Activated CD4-positive, alpha-beta T cell treated with anti-CD3 and anti-CD28 coated beads, Interleukin-10, Interleukin-2, amounts not matched to agents 100 ng/mL and 50 ng/mL, durations not matched to agents 16 hours and 8 hours (primary cell): ENCODE measurements at regions not wholly inside any gene's neighbourhood (a gene's known extent, or its start where the extent isn't known, plus 50 kb on each side); places are given as distances from the start of the nearest gene placed in this dataset.

Experiments
- DNase-seq: peaks from one replicate; pipeline ENCODE4 v3.0.0-alpha.2; 2020

DNA sequence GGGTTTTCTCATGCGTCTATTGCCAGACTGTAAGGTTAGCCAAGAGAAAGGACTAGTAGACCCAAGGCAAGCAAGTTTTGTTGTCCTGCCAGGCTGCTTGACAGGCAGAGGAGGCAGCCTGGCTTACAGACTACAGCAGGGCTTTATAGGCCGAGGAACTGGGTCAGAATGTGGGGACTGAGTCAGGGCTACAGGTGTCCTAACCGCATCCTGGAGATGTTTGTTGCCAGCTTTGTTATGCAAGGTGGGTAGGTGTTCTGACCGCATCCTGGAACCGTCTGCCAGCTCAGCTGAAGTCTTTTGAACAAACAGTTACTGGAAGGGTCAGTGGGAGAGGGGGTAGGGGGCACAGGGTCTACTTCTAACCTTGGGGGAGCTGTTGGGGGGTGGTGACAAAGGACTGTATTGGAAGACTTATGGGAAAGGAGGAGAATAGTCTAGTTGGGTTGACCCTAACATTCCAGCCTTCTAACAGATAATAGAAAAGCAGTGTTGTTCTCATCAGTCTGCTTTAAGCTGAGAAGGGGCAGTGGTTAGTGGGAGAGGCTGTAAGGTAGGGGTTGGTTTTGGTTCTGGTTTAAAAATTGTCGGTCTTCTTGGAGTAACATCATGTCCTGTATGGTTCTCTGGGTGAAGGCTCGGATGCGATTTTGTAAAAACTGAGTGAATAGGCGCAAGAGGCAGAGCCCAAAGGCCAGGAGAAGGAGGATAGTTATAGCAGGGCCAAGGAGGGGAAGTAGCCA, 913.8 kb upstream of the SLITRK5 start:
- peak; percentile 26 for DNase-seq

GRCh38 chr13:86758116-86758515, 913.1 kb upstream of the SLITRK5 start:
- DNase-seq, result no peak

DNA sequence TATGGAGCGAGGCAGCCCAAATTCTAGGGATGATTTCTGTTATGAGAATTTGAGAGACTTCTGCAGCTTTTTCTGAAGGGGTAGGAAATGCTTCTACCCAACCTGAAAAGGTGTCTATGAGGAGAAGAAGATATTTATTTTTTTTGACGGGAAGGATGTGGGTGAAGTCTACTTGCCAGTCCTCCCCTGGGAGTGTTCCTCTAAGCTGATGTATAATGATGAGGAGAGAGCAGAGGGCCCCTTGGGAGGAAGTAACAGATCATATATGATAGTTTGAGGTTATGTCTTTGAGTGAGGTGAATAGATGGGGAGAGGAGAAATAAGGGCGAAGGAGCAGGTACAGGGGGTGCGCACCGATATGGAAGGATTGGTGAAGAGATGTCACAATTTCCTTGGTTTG, 910.6 kb upstream of the SLITRK5 start:
- DNase-seq, result no peak

- no peak for DNase-seq
Measured at GRCh38 chr13:86765462-86765861, 905.7 kb upstream of the SLITRK5 start.

DNA sequence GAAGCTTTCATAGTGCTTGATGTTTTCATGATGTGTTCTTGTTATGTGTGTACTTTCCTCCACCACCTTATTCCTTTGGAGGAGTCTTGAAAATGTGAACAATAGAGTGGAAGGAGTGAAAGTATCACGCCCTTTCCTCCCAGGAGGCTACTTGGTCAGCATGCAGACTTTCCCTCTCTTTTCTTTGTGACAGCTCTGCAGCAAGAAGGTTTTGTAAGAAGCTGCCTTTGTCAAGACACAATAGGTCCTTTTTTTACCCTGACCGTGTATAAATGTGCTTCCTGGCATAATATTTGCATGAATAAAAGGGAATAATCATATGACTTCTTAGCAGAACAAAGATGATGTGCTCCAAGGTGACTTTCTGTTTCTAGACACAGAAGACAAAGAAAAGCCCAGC, 882.6 kb upstream of the SLITRK5 start:
- DNase-seq, result no peak

GRCh38 chr13:86792153-86792651, 879.0 kb upstream of the SLITRK5 start:
- DNase-seq, result no peak

DNA sequence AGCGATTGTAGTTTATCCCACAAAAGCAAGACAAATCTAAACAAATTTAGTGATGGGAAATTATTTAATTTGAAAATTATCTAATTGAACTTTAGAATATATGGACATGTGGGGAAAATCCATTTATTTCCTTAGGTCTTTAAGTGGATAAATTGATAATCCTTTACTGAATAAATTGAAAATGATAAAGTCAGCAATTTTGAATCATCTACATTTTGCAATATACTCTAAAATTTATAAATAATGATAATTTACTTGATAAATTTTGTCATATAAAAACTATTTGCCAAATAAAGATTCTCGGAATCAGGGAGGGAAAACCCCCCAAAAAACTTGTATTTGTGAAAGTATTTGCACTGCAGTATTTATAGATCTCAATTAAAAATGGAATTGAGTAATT, 875.3 kb upstream of the SLITRK5 start:
- DNase-seq, result no peak

DNA sequence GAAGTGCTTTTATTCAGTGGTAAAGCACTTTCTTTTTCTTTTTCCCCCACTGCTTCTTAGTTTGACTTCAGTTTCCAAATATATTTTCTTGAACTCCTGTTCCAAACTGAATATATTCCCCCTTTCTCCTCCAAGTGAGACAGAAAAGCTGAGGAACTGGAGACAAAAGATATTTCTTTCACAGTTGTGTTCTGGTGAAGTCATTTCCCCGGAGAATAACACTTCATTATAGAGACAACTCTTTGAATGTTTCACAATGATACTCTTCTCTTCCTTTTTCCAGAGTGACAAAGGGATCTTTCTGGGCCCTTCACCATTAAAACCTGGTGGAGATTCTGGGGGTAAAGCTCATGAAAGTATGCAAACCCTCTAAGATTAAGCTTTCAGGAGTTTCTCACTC, 860.8 kb upstream of the SLITRK5 start:
- DNase-seq, result no peak

DNA sequence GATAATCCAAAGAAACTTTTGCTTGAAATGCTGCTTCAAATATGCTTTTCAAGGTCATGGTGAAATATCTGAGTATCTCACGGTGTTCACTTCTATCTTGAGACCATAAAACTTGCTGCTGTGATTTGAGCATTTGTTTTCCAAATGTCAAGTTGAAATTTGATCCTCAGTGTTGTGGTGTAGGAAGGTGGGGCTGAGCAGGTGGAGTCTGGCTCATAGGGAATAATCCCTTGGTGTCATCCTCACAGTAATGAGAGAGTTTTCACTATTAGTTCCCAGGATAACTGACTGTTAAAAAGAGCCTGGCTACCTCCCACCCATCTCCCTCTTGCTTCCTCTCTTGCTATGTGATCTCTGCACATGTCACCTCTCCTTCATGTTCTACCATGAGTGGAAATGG, 858.0 kb upstream of the SLITRK5 start:
- DNase-seq, result no peak

GRCh38 chr13:86825410-86825809, 845.8 kb upstream of the SLITRK5 start:
- no peak for DNase-seq

- no peak for DNase-seq
Measured at GRCh38 chr13:86826232-86826631, 844.9 kb upstream of the SLITRK5 start.

GRCh38 chr13:86830046-86830445, 841.1 kb upstream of the SLITRK5 start:
- no peak for DNase-seq

DNA sequence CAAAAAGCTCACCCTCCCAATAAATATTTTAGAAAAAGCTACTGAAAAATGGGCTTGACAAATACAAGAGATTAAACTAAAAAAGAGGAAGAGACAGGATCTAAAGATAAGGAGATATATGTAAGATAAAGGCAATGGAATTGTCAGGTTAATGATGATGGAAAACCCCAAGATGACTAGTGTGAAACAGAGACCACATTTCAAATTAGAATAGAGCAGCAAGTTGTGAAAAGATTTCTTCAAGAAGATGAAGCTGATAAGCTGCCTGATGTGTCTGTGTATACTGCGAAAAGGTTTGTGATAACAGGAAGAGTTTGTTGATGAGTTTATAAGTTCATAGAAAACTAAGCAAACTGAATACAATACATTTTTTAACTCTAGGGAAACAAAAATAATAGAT, 840.1 kb upstream of the SLITRK5 start:
- no peak for DNase-seq

- DNase-seq, result no peak
Measured at GRCh38 chr13:86838411-86839120, 832.6 kb upstream of the SLITRK5 start.

DNA sequence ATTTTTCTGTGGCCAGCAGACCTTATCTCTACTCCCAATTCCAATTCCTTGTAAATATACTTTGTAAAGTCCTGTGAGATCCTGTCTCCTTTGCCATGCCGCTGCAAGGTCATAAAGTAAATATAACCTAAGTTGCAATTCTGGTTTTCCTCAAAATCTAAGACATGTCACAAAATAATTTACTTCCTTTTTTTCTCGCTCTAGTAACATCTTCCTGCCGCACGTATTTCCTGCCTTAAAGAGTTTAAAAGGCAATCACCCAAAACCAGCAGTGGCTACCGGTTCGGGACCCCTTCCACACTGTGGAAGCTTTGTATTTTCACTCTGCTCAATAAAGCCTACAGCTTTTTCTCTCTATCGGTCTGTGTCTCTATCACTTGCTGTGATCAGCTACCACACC, 832.0 kb upstream of the SLITRK5 start:
- DNase-seq, result no peak

DNA sequence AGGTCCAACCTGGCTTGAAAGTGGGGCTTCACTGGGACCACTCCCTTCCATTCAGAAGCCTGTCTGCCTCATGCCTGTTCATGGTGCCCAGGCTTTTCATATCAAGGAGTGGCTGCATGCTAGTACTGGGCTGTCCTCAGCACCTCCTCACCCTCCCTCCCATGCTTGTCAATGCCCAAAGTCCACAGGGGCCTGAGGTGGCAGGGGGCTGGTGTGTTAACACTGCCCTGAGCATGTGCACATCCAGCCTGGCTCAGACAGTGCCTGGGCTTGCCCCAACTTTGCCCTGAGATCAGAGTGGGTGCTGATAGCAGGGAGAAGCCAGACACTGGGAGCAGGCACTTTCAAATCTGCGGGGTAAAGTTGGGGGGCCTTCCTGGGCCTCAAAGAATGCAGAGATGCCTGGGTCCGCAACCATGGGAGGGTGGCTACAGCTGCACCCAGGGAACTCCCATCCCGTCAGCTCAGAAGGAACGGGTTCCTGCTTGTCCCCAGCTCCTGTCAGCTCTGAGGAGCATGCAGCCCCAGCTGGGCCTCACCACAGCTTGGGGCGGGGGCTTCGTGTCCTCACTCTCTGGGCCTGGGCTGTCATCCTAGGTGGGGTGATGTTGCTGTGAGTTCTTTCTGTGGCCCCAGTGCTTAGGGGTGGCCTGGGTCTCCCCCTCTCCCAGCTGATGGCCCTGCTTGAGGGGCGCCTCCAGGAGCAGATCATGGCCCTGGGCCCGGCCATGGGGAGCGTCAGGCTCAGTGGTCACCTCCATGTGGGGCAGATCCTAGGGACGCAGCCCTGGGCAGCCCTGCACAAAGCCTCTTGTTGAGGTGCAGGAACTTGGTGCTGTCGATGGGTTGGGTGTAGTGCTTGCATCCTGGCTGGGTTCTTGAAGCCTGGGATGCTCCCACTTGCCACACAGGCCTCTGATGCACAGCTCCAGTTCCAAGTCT, 830.6 kb upstream of the SLITRK5 start:
- no peak for DNase-seq

DNA sequence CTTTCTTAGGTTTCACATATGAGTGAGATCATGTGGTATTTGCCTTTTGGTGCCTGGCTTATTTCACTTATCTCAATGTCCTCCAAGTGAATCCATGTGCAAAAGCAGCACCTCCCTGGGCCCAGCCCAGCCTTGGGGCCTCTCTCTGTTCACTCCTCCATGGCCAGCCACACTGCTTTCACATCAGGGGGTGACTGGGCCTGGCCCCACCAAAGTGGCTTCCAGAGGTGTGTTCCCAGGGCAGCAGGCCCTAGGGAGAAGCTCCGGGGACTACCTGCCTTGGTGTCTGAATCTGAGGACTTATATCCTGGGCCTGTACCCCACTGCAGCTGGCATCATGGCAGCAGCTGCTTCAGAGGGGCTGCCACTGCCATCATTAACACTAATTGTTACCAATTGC, 829.9 kb upstream of the SLITRK5 start:
- DNase-seq, result no peak

GRCh38 chr13:86846501-86846900, 824.7 kb upstream of the SLITRK5 start:
- no peak for DNase-seq

DNA sequence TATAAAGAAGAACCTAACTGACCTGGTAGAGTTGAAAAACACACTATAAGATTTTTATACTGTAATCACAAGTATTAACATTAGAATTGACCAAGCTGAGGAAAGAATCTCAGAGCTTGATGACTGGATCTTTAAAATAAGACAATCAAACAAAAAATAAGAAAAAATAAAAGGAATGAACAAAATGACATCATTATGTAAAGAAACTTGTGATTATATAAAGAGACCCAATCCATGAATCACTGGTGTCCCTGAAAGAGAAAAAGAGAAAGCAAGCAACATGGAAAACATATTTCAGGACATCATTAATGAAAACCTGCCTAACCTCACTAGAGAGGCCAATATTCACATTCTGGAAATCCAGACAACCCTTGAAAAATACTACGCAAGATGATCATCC, 822.5 kb upstream of the SLITRK5 start:
- DNase-seq, result no peak

- DNase-seq, result no peak
Measured at GRCh38 chr13:86856991-86857390, 814.2 kb upstream of the SLITRK5 start.

- DNase-seq, result no peak
Measured at GRCh38 chr13:86858216-86858615, 813.0 kb upstream of the SLITRK5 start.

DNA sequence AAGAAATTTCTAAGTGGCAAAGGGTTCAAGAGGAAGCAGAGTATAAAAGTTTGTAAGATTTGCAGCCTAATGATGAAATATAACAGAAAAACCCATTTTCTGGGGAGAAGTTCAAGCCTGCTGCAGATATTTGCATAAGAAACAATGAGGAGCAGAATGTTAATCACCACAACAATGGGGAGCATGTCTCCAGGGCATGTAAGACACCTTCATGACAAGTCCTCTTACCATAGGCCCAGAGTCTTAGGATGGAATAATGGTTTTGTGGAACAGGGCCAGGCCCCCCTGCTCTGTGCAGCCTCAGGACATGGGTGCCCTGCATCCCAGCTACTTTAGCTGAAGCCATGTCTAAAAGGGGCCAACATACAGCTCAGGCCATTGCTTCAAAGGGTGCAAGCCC, 809.0 kb upstream of the SLITRK5 start:
- no peak for DNase-seq

DNA sequence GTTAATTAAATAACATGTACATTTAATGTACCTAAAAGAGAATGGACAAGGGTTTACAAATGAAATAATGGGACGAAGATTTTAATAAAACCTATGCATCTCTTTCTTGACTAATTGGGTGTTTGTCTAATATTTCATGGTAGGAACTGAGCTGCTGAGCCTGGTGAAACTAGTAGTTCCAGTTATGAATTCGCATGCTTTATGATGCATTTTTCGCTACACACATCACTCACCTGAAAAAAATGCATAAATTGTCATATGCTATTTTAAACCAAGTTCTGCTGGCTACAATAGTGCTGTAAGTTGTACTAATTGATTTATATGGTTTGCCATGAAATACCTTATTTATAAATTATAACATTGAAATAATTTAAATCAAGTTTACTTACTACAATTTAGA, 806.8 kb upstream of the SLITRK5 start:
- no peak for DNase-seq
